Epithelial cell of prostate (primary cell): ENCODE measurements at regions not wholly inside any gene's neighbourhood (a gene's known extent, or its start where the extent isn't known, plus 50 kb on each side); places are given as distances from the start of the nearest gene placed in this dataset.
"Not testable (repeated sequence)": the region's sequence is repeated elsewhere in the genome, so short reads cannot be mapped to it uniquely, and the experiment has no call there.

Experiments used
- DNase-seq: peaks from one replicate; pipeline ENCODE4 v3.0.0-alpha.2; 2011; ENCODE audit warnings: low read depth, low spot score
- H3K27ac ChIP-seq: fragments of 450-650 bp; 2 replicates; pipeline ENCODE4 v1.5.1; 2017; ENCODE audit warnings: mild to moderate bottlenecking

GRCh38 chr2:84165256-84165655 lies 293.8 kb downstream of the SUCLG1 start:
- DNase-seq, result no peak
- no peak overlapping the region for H3K27ac ChIP-seq

GRCh38 chr2:84160453-84160852 lies 298.6 kb downstream of the SUCLG1 start:
- no peak for DNase-seq
- H3K27ac ChIP-seq, result no peak overlapping the region

GRCh38 chr2:84158605-84159004 lies 300.5 kb downstream of the SUCLG1 start:
- no peak for DNase-seq
- H3K27ac ChIP-seq, result no peak overlapping the region

- H3K27ac ChIP-seq, result no peak overlapping the region
- DNase-seq, result no peak
Observed at GRCh38 chr2:84152462-84152861, 306.6 kb downstream of the SUCLG1 start.

GRCh38 chr2:84144345-84144744 lies 314.7 kb downstream of the SUCLG1 start:
- no peak for DNase-seq

GRCh38 chr2:84137034-84137433 lies 322.0 kb downstream of the SUCLG1 start:
- H3K27ac ChIP-seq, result no peak overlapping the region
- DNase-seq, result no peak

More at GRCh38 chr2:84144345-84144744, 314.7 kb downstream of the SUCLG1 start:
- no peak overlapping the region for H3K27ac ChIP-seq

GRCh38 chr2:84132370-84132769 lies 326.7 kb downstream of the SUCLG1 start:
- no peak for DNase-seq
- no peak overlapping the region for H3K27ac ChIP-seq

- DNase-seq, result no peak
- H3K27ac ChIP-seq, result no peak overlapping the region
Observed at GRCh38 chr2:84131278-84131830, 327.7 kb downstream of the SUCLG1 start.

GRCh38 chr2:84129018-84129417 lies 330.1 kb downstream of the SUCLG1 start:
- DNase-seq, result no peak
- H3K27ac ChIP-seq, result no peak overlapping the region

- DNase-seq, H3K27ac ChIP-seq: not testable (repeated sequence)
Observed at GRCh38 chr2:84127812-84128211, 331.3 kb downstream of the SUCLG1 start.

- no peak overlapping the region for H3K27ac ChIP-seq
- no peak for DNase-seq
Observed at GRCh38 chr2:84126530-84126929, 332.6 kb downstream of the SUCLG1 start.

- no peak overlapping the region for H3K27ac ChIP-seq
- no peak for DNase-seq
Observed at GRCh38 chr2:84126084-84126483, 333.0 kb downstream of the SUCLG1 start.

GRCh38 chr2:84116143-84116542 lies 342.9 kb downstream of the SUCLG1 start:
- no peak overlapping the region for H3K27ac ChIP-seq
- DNase-seq, result no peak

GRCh38 chr2:84115173-84115857 lies 343.8 kb downstream of the SUCLG1 start:
- no peak for DNase-seq

GRCh38 chr2:84103816-84104527 lies 355.1 kb downstream of the SUCLG1 start:
- DNase-seq, H3K27ac ChIP-seq: not testable (repeated sequence)

More at GRCh38 chr2:84115173-84115857, 343.8 kb downstream of the SUCLG1 start:
- H3K27ac ChIP-seq, result no peak overlapping the region

- no peak for DNase-seq
- H3K27ac ChIP-seq, result no peak overlapping the region
Observed at GRCh38 chr2:84102274-84102673, 356.8 kb downstream of the SUCLG1 start.

- H3K27ac ChIP-seq, result no peak overlapping the region
- no peak for DNase-seq
Observed at GRCh38 chr2:84088656-84089055, 370.4 kb downstream of the SUCLG1 start.

GRCh38 chr2:84085562-84085961 lies 373.5 kb downstream of the SUCLG1 start:
- no peak overlapping the region for H3K27ac ChIP-seq
- no peak for DNase-seq

GRCh38 chr2:84084856-84085255 lies 374.2 kb downstream of the SUCLG1 start:
- H3K27ac ChIP-seq, result no peak overlapping the region
- no peak for DNase-seq

- H3K27ac ChIP-seq, result no peak overlapping the region
- DNase-seq, result no peak
Observed at GRCh38 chr2:84083984-84084383, 375.1 kb downstream of the SUCLG1 start.

- no peak overlapping the region for H3K27ac ChIP-seq
- DNase-seq, result no peak
Observed at GRCh38 chr2:84078471-84078870, 380.6 kb downstream of the SUCLG1 start.
